ENCODE measurements at regions not wholly inside any gene's neighbourhood (a gene's known extent, or its start where the extent isn't known, plus 50 kb on each side); places are given as distances from the start of the nearest gene placed in this dataset.
A peak's percentile ranks its signal among the peaks of the same experiment; 100 is the strongest.

GRCh38 chr20:17881741-17882064, 86.9 kb downstream of the SNX5 start (continued):
- TF ChIP-seq MNT (IDR thresholded peaks at IDR 0.05) (peak; percentile 67), TRIM22 (IDR thresholded peaks at IDR 0.05) (no peak), RFXAP (CRISPR knock-in tag; IDR thresholded peaks at IDR 0.05; ENCODE audit: borderline replicate concordance) (no peak), ZNF276 (CRISPR knock-in tag; IDR thresholded peaks at IDR 0.05; ENCODE audit: low read depth) (0 out of 2 replicates have a peak, but pooled peaks have one; percentile 34), ZNF749 (CRISPR knock-in tag; IDR thresholded peaks at IDR 0.05; ENCODE audit: borderline replicate concordance) (no peak)

- Histone ChIP-seq H3K4me1 (ENCODE audit: insufficient read depth, low read length) (peaks cover 98% of the 10 kb centered on the region), H3K36me3 (replicated peaks in 1 of 2; ENCODE audit: control insufficient read depth in 1 of 2, insufficient read depth in 2 of 2, low read length in 2 of 2) (no peaks in the 10 kb centered on the region), H3K9ac (ENCODE audit: insufficient read depth, low read depth, low read length) (peak overlapping the region; percentile 60), H3K4me3 (replicated peaks in 1 of 3; ENCODE audit: insufficient read depth in 1 of 3, low read depth in 2 of 3, low read length in 3 of 3) (peak overlapping the region; percentile 30 to 61 (median 44)), H2AFZ (ENCODE audit: low read length) (no peak overlapping the region), H3K27ac (ENCODE audit: extremely low read length, insufficient read depth, low read length) (peak overlapping the region; percentile 78), H3K27me3 (ENCODE audit: control insufficient read depth in 1 of 2, insufficient read depth in 2 of 2, low read length in 2 of 2) (no peaks in the 10 kb centered on the region), H3K79me2 (ENCODE audit: insufficient read depth, low read length) (peaks cover 8% of the 10 kb centered on the region), H3K9me3 (ENCODE audit: low read length) (no peaks in the 10 kb centered on the region), H4K20me1 (ENCODE audit: insufficient read depth, low read length) (no peaks in the 10 kb centered on the region), H3K4me2 (ENCODE audit: low read depth, low read length) (peak overlapping the region; percentile 67)
- in situ Hi-C loops (cut with HindIII; ENCODE audit: extremely low pct_ligation_motif_present, low pct_unique_long_range_greater_than_20kb) (no loop called here), intact Hi-C loops (cut with micrococcal nuclease; ENCODE audit: unreplicated experiment) (loop anchor here (5.0 kb wide), 1 partner anchor 72 kb away; no protein-coding TSS in a partner anchor)
- CTCF ChIA-PET (ENCODE audit: low intra/inter-chr PET ratio, low total read pairs), result no interaction called here
- BruUV-seq (replicated peaks), result no TSS peak
- no peak for DNase-seq (ENCODE audit: low spot score)
- FAIRE-seq, result no peak
- POLR2A ChIA-PET, result interaction anchor here (1.4 to 21.6 kb wide), 3 partner anchors 14 to 197 kb away, joined by 3 to 724 read pairs (median 19); partner anchors contain the start of gene RRBP1
- WGBS (ENCODE audit: low lambda C conversion rate), result 90% methylated on average over 6 of the region's 6 CpGs
- ATAC-seq, result no peak
- TF ChIP-seq LCORL (IDR thresholded peaks at IDR 0.05) (no peak), LCORL (CRISPR knock-in tag; IDR thresholded peaks at IDR 0.05) (0 out of 2 replicates have a peak, but pooled peaks have one; percentile 22), SIN3A (IDR thresholded peaks at IDR 0.05; ENCODE audit: borderline replicate concordance, low read depth, low read length) (no peak), HBP1 (CRISPR knock-in tag; IDR thresholded peaks at IDR 0.05; ENCODE audit: low read depth) (no peak), GTF2F1 (IDR thresholded peaks at IDR 0.05; ENCODE audit: low read length) (no peak), PHF5A (CRISPR knock-in tag; IDR thresholded peaks at IDR 0.05; ENCODE audit: low read depth, unreplicated experiment) (no peak), SMC3 (IDR thresholded peaks at IDR 0.05; ENCODE audit: low read length) (no peak), ZBTB26 (CRISPR knock-in tag; IDR thresholded peaks at IDR 0.05; ENCODE audit: borderline replicate concordance) (no peak), ZNF510 (CRISPR knock-in tag; IDR thresholded peaks at IDR 0.05; ENCODE audit: low read depth) (0 out of 2 replicates have a peak, but pooled peaks have one; percentile 15), HDAC1 (CRISPR knock-in tag; IDR thresholded peaks at IDR 0.05) (peak; percentile 20; the same call in 1 of the 2 replicates), ETV5 (CRISPR knock-in tag; IDR thresholded peaks at IDR 0.05; ENCODE audit: borderline replicate concordance) (0 out of 2 replicates have a peak, but pooled peaks have one; percentile 4)
Observed at GRCh38 chr20:17878912-17879602, 89.5 kb downstream of the SNX5 start.

All from HepG2 (cell line).